ENCODE measurements at regions not wholly inside any gene's neighbourhood (a gene's known extent, or its start where the extent isn't known, plus 50 kb on each side); places are given as distances from the start of the nearest gene placed in this dataset.

- TF ChIP-seq CTCF (IDR thresholded peaks at IDR 0.05) (peak in 3 of 4 experiments; percentile 22 to 53 (median 45)), POLR2A (IDR thresholded peaks at IDR 0.05) (no peak), POLR2AphosphoS5 (IDR thresholded peaks at IDR 0.05) (no peak)
These were observed 87.3 kb upstream of the E2F7 start for GRCh38 chr12:77152623-77153193.
